ENCODE measurements at regions not wholly inside any gene's neighbourhood (a gene's known extent, or its start where the extent isn't known, plus 50 kb on each side); places are given as distances from the start of the nearest gene placed in this dataset.

DNA sequence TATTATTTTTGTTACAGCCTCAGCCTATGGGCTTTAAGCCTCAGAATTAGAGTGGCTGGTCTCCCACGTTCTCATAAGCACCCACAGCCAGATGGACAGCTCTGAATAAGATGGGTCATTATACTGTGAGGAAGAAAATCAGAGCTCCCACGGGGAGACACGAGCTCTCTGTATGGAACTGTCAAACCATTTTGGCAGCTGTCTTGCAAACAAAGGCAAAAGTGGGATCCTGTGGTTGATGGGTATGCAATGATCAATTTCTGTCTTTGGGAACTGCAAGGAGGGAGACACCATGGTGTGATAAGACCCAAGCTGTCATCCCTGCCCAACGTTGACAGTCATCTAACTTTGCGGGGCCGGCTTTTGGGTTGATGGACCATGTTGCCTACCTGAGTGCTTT, 614.3 kb downstream of the TYW1 start:
- no peak for ATAC-seq (ENCODE audit: low FRiP score in 2 of 2)
- Histone ChIP-seq H3K9me3 (peaks cover 0 to 8% (median 0%) of the 10 kb centered on the region in 4 donors), H3K4me1 (no peaks in the 10 kb centered on the region), H3K27me3 (no peaks in the 10 kb centered on the region), H3K4me3 (no peak overlapping the region), H3K36me3 (no peaks in the 10 kb centered on the region), H3K27ac (no peak overlapping the region)
- DNase-seq = no peak
- 91 to 97% methylated on average over 5 to 6 of the region's 6 CpGs for WGBS, 2 donors
- TF ChIP-seq POLR2AphosphoS5 (IDR thresholded peaks at IDR 0.05) (no peak), EP300 (IDR thresholded peaks at IDR 0.05) (no peak), POLR2A (IDR thresholded peaks at IDR 0.05) (no peak)
- TF ChIP-seq, protein P1, sequence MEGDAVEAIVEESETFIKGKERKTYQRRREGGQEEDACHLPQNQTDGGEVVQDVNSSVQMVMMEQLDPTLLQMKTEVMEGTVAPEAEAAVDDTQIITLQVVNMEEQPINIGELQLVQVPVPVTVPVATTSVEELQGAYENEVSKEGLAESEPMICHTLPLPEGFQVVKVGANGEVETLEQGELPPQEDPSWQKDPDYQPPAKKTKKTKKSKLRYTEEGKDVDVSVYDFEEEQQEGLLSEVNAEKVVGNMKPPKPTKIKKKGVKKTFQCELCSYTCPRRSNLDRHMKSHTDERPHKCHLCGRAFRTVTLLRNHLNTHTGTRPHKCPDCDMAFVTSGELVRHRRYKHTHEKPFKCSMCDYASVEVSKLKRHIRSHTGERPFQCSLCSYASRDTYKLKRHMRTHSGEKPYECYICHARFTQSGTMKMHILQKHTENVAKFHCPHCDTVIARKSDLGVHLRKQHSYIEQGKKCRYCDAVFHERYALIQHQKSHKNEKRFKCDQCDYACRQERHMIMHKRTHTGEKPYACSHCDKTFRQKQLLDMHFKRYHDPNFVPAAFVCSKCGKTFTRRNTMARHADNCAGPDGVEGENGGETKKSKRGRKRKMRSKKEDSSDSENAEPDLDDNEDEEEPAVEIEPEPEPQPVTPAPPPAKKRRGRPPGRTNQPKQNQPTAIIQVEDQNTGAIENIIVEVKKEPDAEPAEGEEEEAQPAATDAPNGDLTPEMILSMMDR (IDR thresholded peaks at IDR 0.05) = no peak

DNA sequence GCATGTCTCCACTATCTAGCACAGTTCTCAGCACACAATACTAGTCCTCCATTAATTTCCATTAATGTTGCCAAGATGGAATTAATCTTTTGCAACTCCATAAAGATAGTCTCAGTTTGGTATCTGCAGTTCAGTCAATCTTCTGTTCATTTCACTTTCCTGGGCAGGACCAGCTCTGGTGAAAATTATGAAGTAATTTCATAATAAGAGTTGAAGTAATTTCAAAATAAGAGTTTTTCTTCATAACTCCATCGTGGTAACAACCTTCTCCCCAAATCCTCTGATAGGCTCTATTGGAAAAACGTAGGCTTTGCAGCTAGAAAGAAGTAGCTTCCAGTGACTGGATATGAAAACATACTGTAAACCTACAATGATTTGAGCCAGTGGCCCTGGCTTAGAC, 618.2 kb downstream of the TYW1 start:
- TF ChIP-seq POLR2A (IDR thresholded peaks at IDR 0.05) = no peak
- 53 to 66% methylated on average over 2 of the region's 2 CpGs for WGBS, 2 donors
- no peak for DNase-seq
- peaks cover 0 to 5% (median 0%) of the 10 kb centered on the region in 4 donors for H3K9me3 ChIP-seq
- no peak for ATAC-seq (ENCODE audit: low FRiP score in 2 of 2)
- no peak overlapping the region for H3K27ac ChIP-seq
- peaks cover 4 to 11% (median 9%) of the 10 kb centered on the region in 4 donors for H3K4me1 ChIP-seq
- H3K4me3 ChIP-seq = no peak overlapping the region
- no peaks in the 10 kb centered on the region for H3K27me3 ChIP-seq
- H3K36me3 ChIP-seq = no peaks in the 10 kb centered on the region

DNA sequence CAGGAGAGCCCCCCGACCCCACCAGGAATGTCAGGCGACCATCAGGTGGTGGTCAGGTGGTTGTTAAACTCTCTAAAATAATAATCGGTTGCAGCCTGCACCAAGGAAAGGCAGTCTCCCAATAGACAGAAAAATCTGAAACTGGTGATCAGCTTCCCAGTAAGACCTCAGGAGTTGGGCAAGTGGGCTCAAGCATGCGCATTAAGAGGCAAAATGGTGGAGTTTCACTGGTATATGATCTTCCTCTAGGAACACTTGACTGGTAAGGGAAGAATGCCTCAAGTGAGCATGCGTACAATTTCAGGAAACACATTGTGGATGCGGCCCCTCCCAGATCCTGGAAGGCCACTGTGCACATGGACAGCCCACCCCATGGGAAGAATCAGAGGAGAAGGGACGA, 619.9 kb downstream of the TYW1 start:
- peaks cover 4 to 11% (median 9%) of the 10 kb centered on the region in 4 donors for H3K4me1 ChIP-seq
- no peaks in the 10 kb centered on the region for H3K27me3 ChIP-seq
- DNase-seq (no peak), ATAC-seq (ENCODE audit: low FRiP score in 2 of 2) (no peak)
- TF ChIP-seq, protein P1 (IDR thresholded peaks at IDR 0.05) = no peak
- TF ChIP-seq POLR2A (IDR thresholded peaks at IDR 0.05) (no peak), POLR2AphosphoS5 (IDR thresholded peaks at IDR 0.05) (no peak), EP300 (IDR thresholded peaks at IDR 0.05) (no peak)
- WGBS, 2 donors = 78 to 89% methylated on average over 7 of the region's 7 CpGs
- H3K9me3 ChIP-seq = peaks cover 0 to 5% (median 0%) of the 10 kb centered on the region in 4 donors
- H3K27ac ChIP-seq = no peak overlapping the region
- H3K36me3 ChIP-seq = no peaks in the 10 kb centered on the region
- H3K4me3 ChIP-seq = no peak overlapping the region

DNA sequence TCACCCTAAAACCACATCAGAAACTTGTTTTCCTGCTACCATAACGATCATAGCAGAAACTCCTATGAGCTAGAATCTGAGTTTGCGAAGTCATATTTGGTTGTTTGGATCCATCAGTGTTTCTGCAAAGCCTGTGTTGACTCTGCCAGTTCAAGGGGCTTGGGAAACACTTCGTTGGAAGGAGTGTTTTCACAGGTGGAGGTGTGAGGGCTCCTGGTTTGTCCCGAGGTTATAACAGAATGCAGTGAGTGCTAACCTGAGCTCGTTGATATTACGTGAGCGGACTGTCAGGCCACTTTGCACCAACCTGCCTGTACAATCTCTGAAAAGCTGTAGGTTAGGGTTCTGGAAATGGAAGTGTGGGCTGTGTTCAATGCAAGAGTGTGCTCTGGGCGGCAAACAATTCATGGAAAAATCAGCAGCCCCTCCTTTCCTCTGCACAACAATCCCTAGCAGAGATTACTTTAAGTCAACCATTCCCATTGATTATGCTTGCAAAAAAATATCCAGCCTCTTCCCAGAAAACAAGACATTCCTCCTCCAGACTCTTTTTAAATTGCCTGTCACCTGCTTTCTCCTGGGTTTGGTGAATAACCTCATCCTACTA, 622.0 kb downstream of the TYW1 start:
- ATAC-seq (ENCODE audit: low FRiP score in 2 of 2) = no peak
- 38 to 52% methylated on average over 8 of the region's 8 CpGs for WGBS, 2 donors
- TF ChIP-seq, protein P1 (IDR thresholded peaks at IDR 0.05) = no peak
- TF ChIP-seq EP300 (IDR thresholded peaks at IDR 0.05) (no peak), POLR2A (IDR thresholded peaks at IDR 0.05) (no peak), POLR2AphosphoS5 (IDR thresholded peaks at IDR 0.05) (no peak)
- Histone ChIP-seq H3K36me3 (no peaks in the 10 kb centered on the region), H3K9me3 (no peaks in the 10 kb centered on the region), H3K4me3 (no peak overlapping the region), H3K27ac (peak overlapping the region in 1 of 4 donors; percentile 7), H3K27me3 (no peaks in the 10 kb centered on the region), H3K4me1 (peaks cover 4 to 11% (median 9%) of the 10 kb centered on the region in 4 donors)
- peak in 1 of 2 donors; percentile 33 for DNase-seq

DNA sequence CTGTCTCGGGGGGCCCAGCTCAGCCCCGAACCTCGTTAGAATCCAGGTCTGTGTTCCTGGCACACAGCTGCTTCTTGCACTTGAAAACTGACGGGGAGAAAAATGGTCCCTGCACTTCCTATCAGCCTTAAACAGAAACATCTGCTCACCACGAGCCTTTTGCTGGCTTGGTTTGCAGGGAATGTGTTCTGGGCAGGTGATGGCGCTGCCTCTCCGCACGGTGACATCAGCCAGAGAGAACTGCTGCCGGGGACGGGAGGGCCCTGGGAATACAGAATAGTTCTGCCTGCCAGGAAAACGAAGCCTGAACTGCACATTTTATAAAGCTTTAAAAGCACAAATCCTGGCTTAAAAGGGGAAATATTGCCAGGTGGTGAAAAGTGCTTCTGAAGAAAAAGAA, 622.5 kb downstream of the TYW1 start:
- no peaks in the 10 kb centered on the region for H3K9me3 ChIP-seq
- H3K4me3 ChIP-seq = no peak overlapping the region
- TF ChIP-seq, protein P1 (IDR thresholded peaks at IDR 0.05) = no peak
- TF ChIP-seq POLR2AphosphoS5 (IDR thresholded peaks at IDR 0.05) = no peak
- TF ChIP-seq POLR2A (IDR thresholded peaks at IDR 0.05) = no peak
- TF ChIP-seq EP300 (IDR thresholded peaks at IDR 0.05) = no peak
- H3K36me3 ChIP-seq = no peaks in the 10 kb centered on the region
- peak overlapping the region in 1 of 4 donors; percentile 7 for H3K27ac ChIP-seq
- ATAC-seq (ENCODE audit: low FRiP score in 2 of 2) = peak in 1 of 2 donors; percentile 45
- H3K4me1 ChIP-seq = peaks cover 4 to 11% (median 9%) of the 10 kb centered on the region in 4 donors
- no peak for DNase-seq
- no peaks in the 10 kb centered on the region for H3K27me3 ChIP-seq
- WGBS, 2 donors = 15 to 24% methylated on average over 11 of the region's 11 CpGs
